SW 1271 (cell line): ENCODE measurements at regions not wholly inside any gene's neighbourhood (a gene's known extent, or its start where the extent isn't known, plus 50 kb on each side); places are given as distances from the start of the nearest gene placed in this dataset.
"Not testable (repeated sequence)": the region's sequence is repeated elsewhere in the genome, so short reads cannot be mapped to it uniquely, and the experiment has no call there.

ENCODE experiments used
- DNase-seq, 2 experiments: peaks; one replicate each; lab custom pipeline; 2025; lab: John Stamatoyannopoulos, UW

GRCh38 chr18:7178568-7178967, 52.3 kb upstream of the LRRC30 start:
- DNase-seq, result not testable (repeated sequence)

- DNase-seq, result peak in 1 of 2 experiments; percentile 22
These were observed 53.7 kb upstream of the LRRC30 start for GRCh38 chr18:7177116-7177744.

- DNase-seq, result no peak
These were observed 56.4 kb upstream of the LRRC30 start for GRCh38 chr18:7174344-7175095.

DNA sequence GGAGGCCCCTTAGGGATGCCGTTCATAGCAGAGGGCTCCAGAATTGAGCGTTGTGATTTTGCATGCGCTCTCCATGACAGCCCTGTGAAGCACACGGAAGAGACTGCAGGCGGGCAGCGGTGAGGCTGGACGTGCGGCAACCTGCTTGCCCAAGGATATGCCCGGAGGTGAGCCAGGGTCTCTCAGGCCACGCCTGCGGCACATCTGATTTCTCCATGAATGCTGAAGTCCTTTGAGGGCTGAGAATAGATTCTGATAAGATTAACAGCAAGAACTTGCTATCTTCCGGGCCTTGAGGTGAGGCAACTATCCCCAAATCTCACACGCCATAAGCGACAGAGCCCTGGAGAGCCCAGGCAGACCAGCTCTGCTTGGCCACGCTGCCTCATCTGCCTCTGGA, 55.6 kb upstream of the LAMA1 start:
- no peak for DNase-seq

DNA sequence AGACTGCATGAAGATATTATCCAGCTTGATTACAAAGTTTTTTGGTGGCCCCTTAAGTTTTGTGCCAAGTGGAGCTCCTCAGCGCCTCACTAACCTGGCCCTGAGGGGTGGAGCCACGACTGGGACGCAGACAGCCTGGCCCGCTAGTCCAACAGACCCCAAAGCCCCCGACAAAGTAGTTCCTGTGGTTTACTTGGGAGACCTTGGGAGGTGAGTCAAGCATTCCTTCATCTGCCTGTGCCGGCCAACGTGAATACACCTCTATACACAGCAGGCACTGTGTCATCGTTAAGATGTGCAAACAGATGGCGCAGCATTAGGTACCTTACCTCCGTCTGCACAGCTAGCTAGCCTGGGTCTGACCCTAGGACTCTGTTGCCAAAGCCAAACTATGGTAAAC, 55.0 kb upstream of the LAMA1 start:
- no peak for DNase-seq

- DNase-seq, result no peak
These were observed 52.7 kb upstream of the LAMA1 start for GRCh38 chr18:7170292-7170691.

DNA sequence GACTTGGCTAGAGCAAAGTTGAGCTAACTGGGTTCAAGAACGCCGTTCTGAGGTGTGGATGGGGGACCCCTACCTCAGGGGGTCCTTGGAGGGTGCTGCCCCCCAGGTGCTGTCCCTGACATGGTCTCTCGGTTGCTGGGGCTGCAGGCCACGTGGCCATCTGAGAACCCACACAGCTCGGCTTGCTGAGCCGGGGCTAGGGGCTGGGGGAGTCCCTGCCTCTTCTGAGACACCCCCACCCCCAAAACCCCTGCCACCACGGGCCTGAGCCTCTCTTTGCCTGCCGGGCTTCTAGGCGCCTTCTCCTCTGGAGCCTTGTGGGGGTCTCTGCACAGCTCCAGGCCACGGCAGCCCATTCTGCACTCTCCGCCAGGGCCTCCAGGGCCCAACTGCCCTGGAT, 52.0 kb upstream of the LAMA1 start:
- DNase-seq, result no peak

- no peak for DNase-seq
These were observed 50.8 kb upstream of the LAMA1 start for GRCh38 chr18:7168408-7168807.
